Astrocyte (in vitro differentiated cells and primary cell): ENCODE measurements at regions not wholly inside any gene's neighbourhood (a gene's known extent, or its start where the extent isn't known, plus 50 kb on each side); places are given as distances from the start of the nearest gene placed in this dataset.

Experiments used
- DNase-seq: peaks from one replicate; pipeline ENCODE4 v3.0.0-alpha.2; 2010; ENCODE audit warnings: low read depth
- FAIRE-seq: peaks from 2 replicates; lab custom pipeline; 2011; peaks lifted over from hg19 to GRCh38; lab: Jason Lieb, UNC
- H2AFZ ChIP-seq: 2 replicates; pipeline ENCODE4 v1.6.0; 2012; ENCODE audit warnings: low read depth, low read length, inconsistent platforms
- H3K27ac ChIP-seq: 2 replicates; pipeline ENCODE4 v1.5.1; 2011; ENCODE audit warnings: low read depth, low read length, inconsistent platforms
- H3K27me3 ChIP-seq: 2 replicates; pipeline ENCODE4 v1.6.0; 2011; ENCODE audit warnings: low read length, inconsistent platforms; ENCODE audit not compliant: insufficient read depth
- H3K36me3 ChIP-seq: 2 replicates; pipeline ENCODE4 v1.5.1; 2011; ENCODE audit warnings: low read length, inconsistent platforms; ENCODE audit not compliant: insufficient read depth
- H3K4me1 ChIP-seq: 2 replicates; pipeline ENCODE4 v1.5.1; 2011; ENCODE audit warnings: low read length, inconsistent platforms; ENCODE audit not compliant: insufficient read depth
- H3K4me2 ChIP-seq: 2 replicates; pipeline ENCODE4 v1.6.0; 2012; ENCODE audit warnings: low read length, inconsistent platforms
- H3K4me3 ChIP-seq: 2 replicates; pipeline ENCODE4 v1.5.1; 2011; ENCODE audit warnings: low read depth, mild to moderate bottlenecking, low read length, inconsistent platforms; ENCODE audit not compliant: insufficient read depth
- H3K79me2 ChIP-seq: 2 replicates; pipeline ENCODE4 v1.6.0; 2012; ENCODE audit warnings: mild to moderate bottlenecking, low read length, inconsistent platforms; ENCODE audit not compliant: insufficient read depth
- H3K9ac ChIP-seq: 2 replicates; pipeline ENCODE4 v1.6.0; 2012; ENCODE audit warnings: mild to moderate bottlenecking, low read length, inconsistent platforms
- H3K9me3 ChIP-seq: 2 replicates; pipeline ENCODE4 v1.5.1; 2012; ENCODE audit warnings: low read depth, mild to moderate bottlenecking, low read length, inconsistent platforms; ENCODE audit not compliant: insufficient read depth
- H4K20me1 ChIP-seq: 2 replicates; pipeline ENCODE4 v1.6.0; 2012; ENCODE audit warnings: low read length, inconsistent platforms; ENCODE audit not compliant: insufficient read depth
- H3K27ac Mint-ChIP-seq: one replicate; pipeline ENCODE4 v1.8.0; 2021; ENCODE audit warnings: mild to moderate bottlenecking, mixed read lengths; ENCODE audit not compliant: unreplicated experiment
- H3K27me3 Mint-ChIP-seq: one replicate; pipeline ENCODE4 v1.8.0; 2021; ENCODE audit warnings: low read depth, mixed read lengths; ENCODE audit not compliant: unreplicated experiment
- H3K36me3 Mint-ChIP-seq: one replicate; pipeline ENCODE4 v1.8.0; 2021; ENCODE audit warnings: low read depth, mixed read lengths; ENCODE audit not compliant: unreplicated experiment
- H3K4me1 Mint-ChIP-seq: one replicate; pipeline ENCODE4 v1.8.0; 2021; ENCODE audit warnings: low read depth, mixed read lengths; ENCODE audit not compliant: unreplicated experiment
- H3K4me3 Mint-ChIP-seq: one replicate; pipeline ENCODE4 v1.8.0; 2021; ENCODE audit warnings: mild to moderate bottlenecking, moderate library complexity, mixed read lengths; ENCODE audit not compliant: unreplicated experiment
- H3K9me3 Mint-ChIP-seq: one replicate; pipeline ENCODE4 v1.8.0; 2021; ENCODE audit warnings: mild to moderate bottlenecking, mixed read lengths; ENCODE audit not compliant: unreplicated experiment
- CTCF ChIP-seq: IDR thresholded peaks from 2 replicates; pipeline ENCODE4 v1.5.1; 2011; ENCODE audit warnings: low read depth, mild to moderate bottlenecking, inconsistent platforms, low read length, moderate library complexity; ENCODE audit not compliant: insufficient read depth
- EZH2 ChIP-seq: IDR thresholded peaks from 2 replicates; pipeline ENCODE4 v1.6.1; 2012; ENCODE audit warnings: mild to moderate bottlenecking, low read length, inconsistent platforms; ENCODE audit not compliant: insufficient read depth

GRCh38 chr13:80783926-80784565 lies 443.1 kb upstream of the SPRY2 start:
- DNase-seq (peak; percentile 18), FAIRE-seq (no peak)
- Histone ChIP-seq H3K9ac (no peak overlapping the region), H3K4me2 (no peak overlapping the region), H3K27me3 (no peaks in the 10 kb centered on the region), H3K79me2 (no peaks in the 10 kb centered on the region), H3K27ac (no peak overlapping the region), H3K36me3 (no peaks in the 10 kb centered on the region), H4K20me1 (no peaks in the 10 kb centered on the region), H3K9me3 (no peaks in the 10 kb centered on the region), H3K4me1 (no peaks in the 10 kb centered on the region), H2AFZ (no peak overlapping the region), H3K4me3 (no peak overlapping the region)
- Mint-ChIP-seq H3K4me1 (peaks cover 5% of the 10 kb centered on the region), H3K9me3 (no peaks in the 10 kb centered on the region), H3K27ac (peak overlapping the region; percentile 56), H3K4me3 (no peak overlapping the region), H3K36me3 (no peaks in the 10 kb centered on the region), H3K27me3 (no peaks in the 10 kb centered on the region)
- TF ChIP-seq CTCF (no peak), EZH2 (no peak)

- no peak overlapping the region for H3K4me3 Mint-ChIP-seq
- TF ChIP-seq CTCF (no peak), EZH2 (no peak)
- H2AFZ ChIP-seq = no peak overlapping the region
- H3K4me2 ChIP-seq = no peak overlapping the region
- no peaks in the 10 kb centered on the region for H3K27me3 ChIP-seq
- H3K27ac ChIP-seq = no peak overlapping the region
- no peaks in the 10 kb centered on the region for H4K20me1 ChIP-seq
- DNase-seq (no peak), FAIRE-seq (no peak)
- H3K36me3 ChIP-seq = no peaks in the 10 kb centered on the region
- H3K27ac Mint-ChIP-seq = no peak overlapping the region
- H3K9me3 ChIP-seq = no peaks in the 10 kb centered on the region
- H3K79me2 ChIP-seq = no peaks in the 10 kb centered on the region
- H3K9ac ChIP-seq = no peak overlapping the region
- H3K9me3 Mint-ChIP-seq = no peaks in the 10 kb centered on the region
- H3K36me3 Mint-ChIP-seq = no peaks in the 10 kb centered on the region
- H3K4me1 ChIP-seq = no peaks in the 10 kb centered on the region
- peaks cover 5% of the 10 kb centered on the region for H3K4me1 Mint-ChIP-seq
- no peak overlapping the region for H3K4me3 ChIP-seq
- no peaks in the 10 kb centered on the region for H3K27me3 Mint-ChIP-seq
Observed at GRCh38 chr13:80782441-80782840, 441.5 kb upstream of the SPRY2 start.

- Mint-ChIP-seq H3K4me1 (no peaks in the 10 kb centered on the region), H3K36me3 (no peaks in the 10 kb centered on the region), H3K27ac (no peak overlapping the region), H3K4me3 (no peak overlapping the region), H3K9me3 (no peaks in the 10 kb centered on the region), H3K27me3 (no peaks in the 10 kb centered on the region)
- no peaks in the 10 kb centered on the region for H4K20me1 ChIP-seq
- H3K4me1 ChIP-seq = no peaks in the 10 kb centered on the region
- DNase-seq (no peak), FAIRE-seq (no peak)
- no peaks in the 10 kb centered on the region for H3K79me2 ChIP-seq
- TF ChIP-seq CTCF (no peak), EZH2 (no peak)
- H3K27me3 ChIP-seq = no peaks in the 10 kb centered on the region
- no peak overlapping the region for H2AFZ ChIP-seq
- H3K27ac ChIP-seq = no peak overlapping the region
- no peaks in the 10 kb centered on the region for H3K9me3 ChIP-seq
- no peak overlapping the region for H3K9ac ChIP-seq
- H3K4me2 ChIP-seq = no peak overlapping the region
- no peak overlapping the region for H3K4me3 ChIP-seq
- H3K36me3 ChIP-seq = no peaks in the 10 kb centered on the region
Observed at GRCh38 chr13:80778297-80778696, 437.4 kb upstream of the SPRY2 start.
